HEK293T (cell line): ENCODE measurements at regions not wholly inside any gene's neighbourhood (a gene's known extent, or its start where the extent isn't known, plus 50 kb on each side); places are given as distances from the start of the nearest gene placed in this dataset.

Source experiments
- CTCF ChIA-PET: fragments of 350-600 bp; formaldehyde crosslinking; extraction: SDS; loops from one replicate; lab custom pipeline; 2021; ENCODE audit warnings: antibody characterized with exemption, inconsistent platforms; lab: Yijun Ruan, JAX
- POLR2A ChIA-PET: fragments of 350-600 bp; formaldehyde crosslinking; extraction: SDS; loops from one replicate; lab custom pipeline; 2020; ENCODE audit warnings: antibody characterized with exemption, inconsistent platforms; lab: Yijun Ruan, JAX
- DNase-seq: peaks from one replicate; pipeline ENCODE4 v3.0.0; 2012; ENCODE audit warnings: mixed read lengths; ENCODE audit errors: extremely low spot score
- ARNT ChIP-seq: fragments of 450-650 bp; IDR thresholded peaks from 2 replicates; pipeline ENCODE4 v1.6.1; 2017; ENCODE audit warnings: mild to moderate bottlenecking
- BHLHE40 ChIP-seq: fragments of 450-650 bp; IDR thresholded peaks from 2 replicates; pipeline ENCODE4 v1.6.1; 2016; ENCODE audit warnings: mild to moderate bottlenecking, moderate library complexity, borderline replicate concordance
- CTBP1 ChIP-seq: fragments of 450-650 bp; IDR thresholded peaks from 2 replicates; pipeline ENCODE4 v1.6.1; 2016; ENCODE audit warnings: borderline replicate concordance
- ELF4 ChIP-seq: fragments of 450-650 bp; IDR thresholded peaks from 2 replicates; pipeline ENCODE4 v1.6.1; 2017; ENCODE audit warnings: antibody characterized with exemption
- FOXA1 ChIP-seq: fragments of 450-650 bp; IDR thresholded peaks from 2 replicates; pipeline ENCODE4 v1.6.1; 2016; ENCODE audit warnings: mild to moderate bottlenecking
- FOXK2 ChIP-seq: fragments of 450-650 bp; IDR thresholded peaks from 2 replicates; pipeline ENCODE4 v1.6.1; 2016; ENCODE audit warnings: mild to moderate bottlenecking
- FOXM1 ChIP-seq: fragments of 450-650 bp; IDR thresholded peaks from 2 replicates; pipeline ENCODE4 v1.6.1; 2017; ENCODE audit warnings: mild to moderate bottlenecking, borderline replicate concordance
- HDGF ChIP-seq: fragments of 450-650 bp; IDR thresholded peaks from 2 replicates; pipeline ENCODE4 v1.6.1; 2017; ENCODE audit warnings: antibody characterized with exemption, borderline replicate concordance
- L3MBTL2 ChIP-seq: fragments of 450-650 bp; conservative IDR thresholded peaks from 2 replicates; pipeline ENCODE4 v1.6.1; 2016; ENCODE audit warnings: mild to moderate bottlenecking
- LEF1 ChIP-seq: fragments of 450-650 bp; IDR thresholded peaks from 2 replicates; pipeline ENCODE4 v1.6.1; 2017; ENCODE audit warnings: mild to moderate bottlenecking, borderline replicate concordance
- NFRKB ChIP-seq: fragments of 450-650 bp; IDR thresholded peaks from 2 replicates; pipeline ENCODE4 v1.6.1; 2016; ENCODE audit warnings: mild to moderate bottlenecking, moderate library complexity
- SP1 ChIP-seq: fragments of 450-650 bp; IDR thresholded peaks from 2 replicates; pipeline ENCODE4 v1.6.1; 2017
- SUZ12 ChIP-seq: fragments of 450-650 bp; IDR thresholded peaks from 2 replicates; pipeline ENCODE4 v1.6.1; 2016; ENCODE audit warnings: mild to moderate bottlenecking
- TARDBP ChIP-seq: fragments of 450-650 bp; IDR thresholded peaks from 2 replicates; pipeline ENCODE4 v1.6.1; 2016
- ZNF384 ChIP-seq: fragments of 450-650 bp; IDR thresholded peaks from 2 replicates; pipeline ENCODE4 v1.6.1; 2016
- TF ChIP-seq, protein P1 (sequence below): fragments of 450-650 bp; IDR thresholded peaks from 2 replicates; pipeline ENCODE4 v1.6.1; 2016

DNA sequence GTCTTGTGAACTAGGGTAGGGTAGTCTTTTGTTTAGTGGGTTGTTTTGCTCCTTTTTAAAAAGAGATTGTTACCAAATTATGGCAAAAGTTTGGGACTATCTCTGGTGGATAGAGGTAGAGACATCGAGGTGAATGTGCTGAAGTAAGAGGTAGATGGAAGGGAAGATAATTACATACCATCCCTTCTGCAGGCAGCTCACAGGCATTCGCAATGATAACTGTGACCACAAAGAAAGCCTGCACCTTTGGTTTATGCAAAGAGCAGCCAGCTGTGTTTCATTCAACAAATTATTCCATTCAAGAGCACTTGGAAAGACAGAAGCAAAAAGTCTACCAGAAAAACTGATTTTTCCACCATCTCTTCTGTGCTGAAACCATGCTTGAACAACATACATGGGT lies 155.6 kb downstream of the GATB start:
- TF ChIP-seq ZNF384 (no peak), FOXM1 (no peak), L3MBTL2 (no peak), SP1 (no peak), HDGF (no peak)
- TF ChIP-seq, protein P1, sequence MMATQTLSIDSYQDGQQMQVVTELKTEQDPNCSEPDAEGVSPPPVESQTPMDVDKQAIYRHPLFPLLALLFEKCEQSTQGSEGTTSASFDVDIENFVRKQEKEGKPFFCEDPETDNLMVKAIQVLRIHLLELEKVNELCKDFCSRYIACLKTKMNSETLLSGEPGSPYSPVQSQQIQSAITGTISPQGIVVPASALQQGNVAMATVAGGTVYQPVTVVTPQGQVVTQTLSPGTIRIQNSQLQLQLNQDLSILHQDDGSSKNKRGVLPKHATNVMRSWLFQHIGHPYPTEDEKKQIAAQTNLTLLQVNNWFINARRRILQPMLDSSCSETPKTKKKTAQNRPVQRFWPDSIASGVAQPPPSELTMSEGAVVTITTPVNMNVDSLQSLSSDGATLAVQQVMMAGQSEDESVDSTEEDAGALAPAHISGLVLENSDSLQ = no peak
- POLR2A ChIA-PET = no interaction called here
- DNase-seq = no peak
- CTCF ChIA-PET = interaction anchor here (0.6 to 1.8 kb wide), 6 partner anchors 9 to 265 kb away, joined by 3 to 8 read pairs (median 6); no protein-coding TSS in a partner anchor

DNA sequence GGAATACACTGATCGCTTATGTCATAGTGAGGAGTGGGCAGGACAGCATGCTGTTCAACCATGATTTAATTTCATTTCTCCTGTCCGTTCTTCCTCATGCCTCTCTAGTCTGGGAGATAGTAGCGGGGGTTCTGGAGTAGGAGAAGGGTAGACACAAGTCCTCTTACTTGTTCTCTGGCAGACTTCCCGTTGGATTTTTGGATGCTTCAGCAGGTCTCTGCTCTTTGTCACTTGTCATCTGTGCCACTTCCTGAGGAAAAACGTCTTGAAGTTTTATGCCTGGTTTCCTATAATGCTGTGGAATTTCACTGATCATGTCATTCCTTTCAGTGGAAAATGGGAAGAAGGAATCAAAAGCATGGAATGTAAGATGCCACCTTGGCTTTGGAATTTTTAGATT lies 154.7 kb downstream of the GATB start:
- POLR2A ChIA-PET = no interaction called here
- TF ChIP-seq SUZ12 = no peak
- no peak for TF ChIP-seq FOXA1
- TF ChIP-seq HDGF = no peak
- TF ChIP-seq TARDBP = no peak
- TF ChIP-seq ARNT = no peak
- no peak for TF ChIP-seq L3MBTL2
- no peak for TF ChIP-seq ELF4
- TF ChIP-seq BHLHE40 = no peak
- no peak for TF ChIP-seq CTBP1
- no peak for TF ChIP-seq ZNF384
- TF ChIP-seq SP1 = no peak
- no peak for TF ChIP-seq LEF1
- no peak for TF ChIP-seq NFRKB
- CTCF ChIA-PET = no interaction called here

DNA sequence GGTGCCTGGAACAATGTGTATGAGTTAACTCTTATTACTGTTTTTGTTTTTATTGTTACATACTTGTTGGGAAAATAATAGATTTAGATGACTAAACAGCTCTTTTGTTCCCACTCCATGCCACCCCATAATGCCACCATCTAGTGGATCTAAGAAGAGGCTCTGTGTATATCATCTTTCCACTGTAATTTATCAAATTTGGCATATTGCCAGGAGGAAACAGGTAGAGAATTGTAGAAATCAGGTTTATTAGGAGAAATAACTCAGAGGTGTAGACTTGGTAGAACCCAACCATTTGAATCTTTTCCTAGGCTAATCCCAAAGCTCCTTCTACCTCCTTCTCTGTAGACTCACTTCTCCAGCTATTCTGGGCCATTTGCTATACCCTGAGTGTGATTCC lies 150.6 kb downstream of the GATB start:
- CTCF ChIA-PET = no interaction called here
- TF ChIP-seq SUZ12 = no peak
- TF ChIP-seq ZNF384 = no peak
- no peak for TF ChIP-seq TARDBP
- no peak for TF ChIP-seq CTBP1
- TF ChIP-seq FOXK2 = no peak
- TF ChIP-seq LEF1 = no peak
- POLR2A ChIA-PET = no interaction called here
- DNase-seq = no peak

More for the DNA sequence above, 154.7 kb downstream of the GATB start:
- no peak for DNase-seq

DNA sequence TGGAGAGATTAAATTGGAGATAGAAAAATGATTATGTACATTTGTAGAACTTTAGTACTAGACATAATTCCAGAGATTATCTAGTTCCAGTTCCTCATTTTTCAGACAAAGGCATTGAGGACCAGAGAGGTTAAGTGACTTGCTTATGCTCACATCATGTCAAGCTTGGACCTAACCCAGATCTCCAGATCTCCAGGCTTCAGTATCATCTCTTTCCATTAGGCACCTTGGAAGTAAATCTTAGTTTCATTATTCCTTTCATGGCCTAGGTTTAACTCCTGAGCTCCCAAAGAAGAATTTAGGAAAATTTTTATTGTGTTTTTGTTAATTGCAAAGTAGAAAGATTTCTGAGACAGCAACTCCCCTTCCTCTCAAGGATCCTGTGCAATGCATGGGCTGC lies 148.8 kb downstream of the GATB start:
- no peak for DNase-seq
- ChIA-PET CTCF (interaction anchor here (0.7 kb wide), 1 partner anchor 51 kb away, joined by 3 read pairs; no protein-coding TSS in a partner anchor), POLR2A (no interaction called here)
- TF ChIP-seq ZNF384 (no peak), FOXM1 (no peak), FOXA1 (no peak), CTBP1 (no peak), NFRKB (no peak), SUZ12 (no peak)

DNA sequence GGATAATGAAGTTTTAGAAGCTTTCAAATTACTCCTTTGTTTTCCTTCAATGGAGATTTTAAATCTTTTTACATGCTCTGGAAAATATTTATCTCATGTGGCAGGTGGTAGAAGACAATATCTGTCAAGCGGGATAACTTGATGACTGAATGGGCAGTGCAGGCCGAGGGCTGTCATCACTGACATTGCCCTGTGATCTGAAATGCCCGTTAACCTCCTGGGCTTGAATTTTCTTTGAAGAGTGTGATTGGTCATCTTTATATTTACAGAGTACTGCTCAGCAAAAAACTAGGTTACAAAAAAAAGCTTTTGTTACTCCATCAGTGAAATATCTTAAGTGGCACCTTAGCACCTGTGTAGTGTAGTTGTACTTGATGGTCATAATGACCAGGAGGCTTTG lies 147.5 kb downstream of the GATB start:
- POLR2A ChIA-PET = no interaction called here
- no peak for DNase-seq
- CTCF ChIA-PET = interaction anchor here (0.9 kb wide), 1 partner anchor 9 kb away, joined by 4 read pairs; no protein-coding TSS in a partner anchor
- TF ChIP-seq FOXK2 (no peak), ZNF384 (no peak), ELF4 (no peak), L3MBTL2 (no peak), SUZ12 (no peak), FOXA1 (no peak), LEF1 (no peak), SP1 (no peak), FOXM1 (no peak), BHLHE40 (no peak), TARDBP (no peak)

DNA sequence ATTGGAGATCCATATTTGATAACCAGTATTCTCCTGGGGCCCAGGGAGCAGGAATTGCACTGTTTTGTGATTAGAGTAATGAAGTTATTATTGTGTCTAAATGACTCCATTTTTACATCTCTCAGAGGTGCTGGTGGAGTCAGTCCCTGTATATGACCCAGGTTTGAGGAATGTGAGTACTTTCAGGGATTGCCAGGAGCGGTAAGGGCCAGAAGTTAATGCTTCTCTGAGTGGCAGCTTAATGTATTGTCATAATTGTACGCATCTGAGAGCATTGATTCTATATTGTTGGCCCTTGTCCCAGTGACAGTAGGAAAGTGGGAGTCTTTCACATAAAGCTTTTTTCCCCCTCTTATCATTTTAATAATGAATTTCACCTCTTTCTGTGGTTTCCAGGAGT lies 146.2 kb downstream of the GATB start:
- ChIA-PET CTCF (interaction anchor here (2.0 kb wide), 1 partner anchor 10 kb away, joined by 7 read pairs; no protein-coding TSS in a partner anchor), POLR2A (no interaction called here)
- DNase-seq = no peak
- TF ChIP-seq, protein P1 = no peak
- no peak for TF ChIP-seq ZNF384
- TF ChIP-seq TARDBP = no peak
- TF ChIP-seq CTBP1 = no peak
- no peak for TF ChIP-seq NFRKB
- no peak for TF ChIP-seq SUZ12
- TF ChIP-seq ARNT = no peak
- no peak for TF ChIP-seq FOXM1
- TF ChIP-seq HDGF = no peak
- no peak for TF ChIP-seq LEF1
- no peak for TF ChIP-seq SP1
- TF ChIP-seq BHLHE40 = no peak
- TF ChIP-seq L3MBTL2 = no peak
- TF ChIP-seq ELF4 = no peak

DNA sequence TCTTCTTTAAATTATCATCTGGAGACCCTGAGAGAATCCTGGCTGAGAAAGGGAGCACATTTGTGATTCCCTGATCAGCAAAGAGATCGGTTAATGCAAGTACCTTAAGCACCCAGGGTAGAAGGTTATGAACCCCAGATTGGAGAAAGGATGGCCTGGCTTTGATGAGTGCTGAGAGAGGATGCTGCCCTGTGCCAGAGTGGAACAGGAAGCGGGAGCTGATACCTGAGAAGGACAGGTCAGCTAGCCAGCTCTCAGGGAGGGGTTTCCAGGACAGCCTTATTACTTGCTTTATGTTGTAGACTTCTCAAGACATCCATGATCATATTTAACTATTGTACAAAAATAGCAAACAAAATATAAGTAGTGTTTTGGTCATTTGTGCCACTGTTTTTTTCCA lies 141.9 kb downstream of the GATB start:
- ChIA-PET POLR2A (no interaction called here), CTCF (no interaction called here)
- DNase-seq = no peak
- no peak for TF ChIP-seq FOXM1
- TF ChIP-seq FOXK2 = no peak
- TF ChIP-seq BHLHE40 = no peak
- no peak for TF ChIP-seq ELF4
- TF ChIP-seq LEF1 = no peak

DNA sequence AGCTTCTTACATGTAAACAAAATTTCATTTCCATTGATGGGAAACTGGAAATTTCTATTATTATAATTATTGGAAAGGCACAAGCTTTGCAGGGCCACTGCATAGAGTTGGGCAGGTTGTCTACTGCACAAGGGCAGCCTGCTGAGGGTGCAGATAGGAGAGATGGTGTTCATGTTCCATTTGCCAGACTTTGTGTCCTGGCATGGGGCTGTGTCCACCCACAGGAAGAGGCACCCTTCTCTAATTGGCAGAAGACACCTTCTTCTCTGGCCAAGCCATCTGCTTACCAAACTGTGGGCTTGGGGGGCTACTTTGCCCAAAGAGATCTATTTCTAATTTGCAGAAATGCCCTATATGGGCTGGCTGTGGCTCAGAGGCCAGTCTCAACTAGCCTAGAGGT lies 140.7 kb downstream of the GATB start:
- ChIA-PET POLR2A (interaction anchor here (0.6 kb wide), 1 partner anchor 280 kb away, joined by 3 read pairs; no protein-coding TSS in a partner anchor), CTCF (no interaction called here)
- TF ChIP-seq LEF1 = no peak
- no peak for TF ChIP-seq ZNF384
- TF ChIP-seq CTBP1 = no peak
- TF ChIP-seq, protein P1 = no peak
- TF ChIP-seq NFRKB = no peak
- TF ChIP-seq ELF4 = no peak
- no peak for TF ChIP-seq FOXM1
- TF ChIP-seq SP1 = no peak
- DNase-seq = no peak
